C4-2B (cell line): ENCODE measurements at regions not wholly inside any gene's neighbourhood (a gene's known extent, or its start where the extent isn't known, plus 50 kb on each side); places are given as distances from the start of the nearest gene placed in this dataset.

Source experiments
- H3K27ac ChIP-seq: fragments of 450-650 bp; 2 replicates; pipeline ENCODE4 v1.5.1; 2017
- CTCF ChIP-seq: fragments of 450-650 bp; conservative IDR thresholded peaks from 2 replicates; pipeline ENCODE4 v1.5.1; 2017; ENCODE audit warnings: mild to moderate bottlenecking
- ZFX ChIP-seq: fragments of 450-650 bp; IDR thresholded peaks from 2 replicates; pipeline ENCODE4 v1.6.1; 2017

GRCh38 chr3:78015856-78016255, 976.0 kb downstream of the ROBO2 start:
- no peak overlapping the region for H3K27ac ChIP-seq
- TF ChIP-seq CTCF = no peak
- TF ChIP-seq ZFX = no peak

DNA sequence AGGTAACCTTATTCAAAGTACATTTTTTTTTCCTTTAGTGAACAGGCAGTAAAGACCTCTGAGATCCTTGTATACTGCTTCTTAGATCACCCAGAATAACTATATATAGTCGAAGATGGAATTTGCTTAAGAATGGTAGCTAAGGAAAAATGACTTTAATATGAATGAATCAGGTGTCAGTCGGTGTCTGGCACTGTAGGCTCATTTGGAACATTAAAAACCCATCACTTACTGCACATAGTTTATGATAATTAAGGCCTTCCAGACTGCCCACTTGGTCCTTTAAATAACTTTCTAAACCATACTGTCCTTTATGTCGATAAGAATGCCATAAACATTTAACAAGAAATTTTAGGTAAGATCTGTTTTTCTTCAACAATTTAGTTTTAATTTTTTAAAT, 981.8 kb downstream of the ROBO2 start:
- TF ChIP-seq CTCF = no peak
- no peak for TF ChIP-seq ZFX
- H3K27ac ChIP-seq = no peak overlapping the region

GRCh38 chr3:78022232-78022631, 982.3 kb downstream of the ROBO2 start:
- no peak for TF ChIP-seq CTCF
- no peak for TF ChIP-seq ZFX
- H3K27ac ChIP-seq = peak overlapping the region; percentile 35; the same call in 1 of the 2 replicates

- TF ChIP-seq CTCF = no peak
- no peak for TF ChIP-seq ZFX
- peak overlapping the region; percentile 52 for H3K27ac ChIP-seq
Measured at GRCh38 chr3:78023257-78023656, 983.4 kb downstream of the ROBO2 start.

DNA sequence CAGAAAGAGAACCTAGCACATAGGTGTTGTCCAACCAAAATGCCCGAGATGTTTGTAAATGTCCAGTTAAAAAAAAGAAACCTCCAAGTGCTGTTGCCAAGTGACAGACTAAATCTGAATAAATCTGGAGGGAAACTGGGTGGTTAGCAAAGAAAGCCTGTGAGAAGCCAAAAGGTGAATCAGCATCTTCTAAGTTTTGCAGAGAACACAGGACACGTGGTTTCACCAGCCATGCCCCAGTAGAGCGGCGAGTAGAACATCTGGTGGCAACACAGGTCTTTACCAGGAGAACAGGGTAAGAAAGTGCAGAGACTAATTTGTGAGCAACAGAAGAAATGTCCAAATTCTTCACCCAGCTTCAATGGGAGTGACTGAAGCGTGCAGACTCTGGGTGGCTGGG, 986.0 kb downstream of the ROBO2 start:
- TF ChIP-seq CTCF (no peak), ZFX (no peak)
- no peak overlapping the region; the same call in 1 of the 2 replicates for H3K27ac ChIP-seq

- TF ChIP-seq ZFX (no peak), CTCF (no peak)
Measured at GRCh38 chr3:78026318-78026828, 986.5 kb downstream of the ROBO2 start.

GRCh38 chr3:78029775-78030174, 989.9 kb downstream of the ROBO2 start:
- no peak overlapping the region for H3K27ac ChIP-seq
- no peak for TF ChIP-seq ZFX
- peak; percentile 8 for TF ChIP-seq CTCF

More at GRCh38 chr3:78026318-78026828, 986.5 kb downstream of the ROBO2 start:
- no peak overlapping the region; the same call in 1 of the 2 replicates for H3K27ac ChIP-seq
